ENCODE measurements at regions not wholly inside any gene's neighbourhood (a gene's known extent, or its start where the extent isn't known, plus 50 kb on each side); places are given as distances from the start of the nearest gene placed in this dataset.

- in situ Hi-C loops (cut with HindIII; ENCODE audit: low sequenced_read_pairs): no loop called here
These were observed 506.1 kb upstream of the FZD8 start for GRCh38 chr10:36148207-36148606.

GRCh38 chr10:36147529-36147928 is 505.4 kb upstream of the FZD8 start:
- in situ Hi-C loops (cut with HindIII; ENCODE audit: low sequenced_read_pairs): no loop called here

GRCh38 chr10:36141856-36142560 is 499.9 kb upstream of the FZD8 start:
- in situ Hi-C loops (cut with HindIII; ENCODE audit: low sequenced_read_pairs): no loop called here

GRCh38 chr10:36129051-36129450 is 487.0 kb upstream of the FZD8 start:
- in situ Hi-C loops (cut with HindIII; ENCODE audit: low sequenced_read_pairs): no loop called here

GRCh38 chr10:36126076-36126475 is 484.0 kb upstream of the FZD8 start:
- in situ Hi-C loops (cut with HindIII; ENCODE audit: low sequenced_read_pairs): no loop called here

- in situ Hi-C loops (cut with HindIII; ENCODE audit: low sequenced_read_pairs): no loop called here
These were observed 477.4 kb upstream of the FZD8 start for GRCh38 chr10:36119455-36119854.

GRCh38 chr10:36118314-36118713 is 476.2 kb upstream of the FZD8 start:
- in situ Hi-C loops (cut with HindIII; ENCODE audit: low sequenced_read_pairs): no loop called here

GRCh38 chr10:36117890-36118289 is 475.8 kb upstream of the FZD8 start:
- in situ Hi-C loops (cut with HindIII; ENCODE audit: low sequenced_read_pairs): no loop called here

GRCh38 chr10:36117231-36117630 is 475.1 kb upstream of the FZD8 start:
- in situ Hi-C loops (cut with HindIII; ENCODE audit: low sequenced_read_pairs): no loop called here

- in situ Hi-C loops (cut with HindIII; ENCODE audit: low sequenced_read_pairs): no loop called here
These were observed 474.6 kb upstream of the FZD8 start for GRCh38 chr10:36116731-36117130.

- in situ Hi-C loops (cut with HindIII; ENCODE audit: low sequenced_read_pairs): no loop called here
These were observed 473.9 kb upstream of the FZD8 start for GRCh38 chr10:36116040-36116439.

GRCh38 chr10:36115364-36115763 is 473.3 kb upstream of the FZD8 start:
- in situ Hi-C loops (cut with HindIII; ENCODE audit: low sequenced_read_pairs): no loop called here

- in situ Hi-C loops (cut with HindIII; ENCODE audit: low sequenced_read_pairs): no loop called here
These were observed 472.8 kb upstream of the FZD8 start for GRCh38 chr10:36114913-36115312.

- in situ Hi-C loops (cut with HindIII; ENCODE audit: low sequenced_read_pairs): no loop called here
These were observed 472.0 kb upstream of the FZD8 start for GRCh38 chr10:36114141-36114540.

GRCh38 chr10:36111676-36112075 is 469.6 kb upstream of the FZD8 start:
- in situ Hi-C loops (cut with HindIII; ENCODE audit: low sequenced_read_pairs): no loop called here

GRCh38 chr10:36110097-36110496 is 468.0 kb upstream of the FZD8 start:
- in situ Hi-C loops (cut with HindIII; ENCODE audit: low sequenced_read_pairs): no loop called here

GRCh38 chr10:36109399-36110023 is 467.4 kb upstream of the FZD8 start:
- in situ Hi-C loops (cut with HindIII; ENCODE audit: low sequenced_read_pairs): no loop called here

- in situ Hi-C loops (cut with HindIII; ENCODE audit: low sequenced_read_pairs): no loop called here
These were observed 455.6 kb upstream of the FZD8 start for GRCh38 chr10:36097696-36098095.

GRCh38 chr10:36096576-36096975 is 454.5 kb upstream of the FZD8 start:
- in situ Hi-C loops (cut with HindIII; ENCODE audit: low sequenced_read_pairs): no loop called here

- in situ Hi-C loops (cut with HindIII; ENCODE audit: low sequenced_read_pairs): no loop called here
These were observed 452.0 kb upstream of the FZD8 start for GRCh38 chr10:36094096-36094495.

GRCh38 chr10:36092116-36092515 is 450.0 kb upstream of the FZD8 start:
- in situ Hi-C loops (cut with HindIII; ENCODE audit: low sequenced_read_pairs): no loop called here

- in situ Hi-C loops (cut with HindIII; ENCODE audit: low sequenced_read_pairs): no loop called here
These were observed 448.9 kb upstream of the FZD8 start for GRCh38 chr10:36091007-36091406.

All from DLD1 (cell line).